ENCODE measurements at regions not wholly inside any gene's neighbourhood (a gene's known extent, or its start where the extent isn't known, plus 50 kb on each side); places are given as distances from the start of the nearest gene placed in this dataset.

DNA sequence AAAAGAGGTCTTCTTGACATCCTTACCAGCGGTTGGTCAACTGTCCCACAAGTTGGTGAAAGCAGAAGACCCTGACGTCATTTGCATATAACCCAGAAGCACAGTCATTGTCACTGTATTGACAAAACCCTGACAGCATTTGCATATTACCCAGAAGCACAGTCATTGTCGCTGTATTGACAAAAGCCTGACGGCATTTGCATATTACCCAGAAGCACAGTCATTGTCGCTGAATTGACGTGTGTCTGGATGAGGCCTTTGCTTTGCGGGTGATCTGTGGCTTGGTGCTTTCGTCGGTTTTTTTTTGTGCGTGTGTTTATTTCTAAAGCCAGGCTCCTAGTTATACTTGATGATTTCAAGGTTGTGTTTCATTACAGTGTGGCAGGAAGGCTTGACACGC is 1145.2 kb downstream of the BRD1 start:
- TF ChIP-seq GATA2 (IDR thresholded peaks at IDR 0.05; ENCODE audit: low read depth, low read length) = no peak
- no peak for TF ChIP-seq GATA3 (IDR thresholded peaks at IDR 0.05; ENCODE audit: low read depth, low read length)
